GM12865 (cell line): ENCODE measurements at regions not wholly inside any gene's neighbourhood (a gene's known extent, or its start where the extent isn't known, plus 50 kb on each side); places are given as distances from the start of the nearest gene placed in this dataset.
A peak's percentile ranks its signal among the peaks of the same experiment; 100 is the strongest.

ENCODE experiments used
- DNase-seq: peaks from one replicate; pipeline ENCODE4 v3.0.0; 2010; ENCODE audit warnings: low read depth
- H3K4me3 ChIP-seq: 2 replicates; pipeline ENCODE4 v1.5.1; 2011; ENCODE audit warnings: mild to moderate bottlenecking, low read depth, low read length, control low read depth
- CTCF ChIP-seq: IDR thresholded peaks from 2 replicates; pipeline ENCODE4 v1.5.1; 2011; ENCODE audit warnings: low read length, control low read depth, low read depth, inconsistent platforms; ENCODE audit not compliant: insufficient read depth; ENCODE audit errors: missing control alignments

DNA sequence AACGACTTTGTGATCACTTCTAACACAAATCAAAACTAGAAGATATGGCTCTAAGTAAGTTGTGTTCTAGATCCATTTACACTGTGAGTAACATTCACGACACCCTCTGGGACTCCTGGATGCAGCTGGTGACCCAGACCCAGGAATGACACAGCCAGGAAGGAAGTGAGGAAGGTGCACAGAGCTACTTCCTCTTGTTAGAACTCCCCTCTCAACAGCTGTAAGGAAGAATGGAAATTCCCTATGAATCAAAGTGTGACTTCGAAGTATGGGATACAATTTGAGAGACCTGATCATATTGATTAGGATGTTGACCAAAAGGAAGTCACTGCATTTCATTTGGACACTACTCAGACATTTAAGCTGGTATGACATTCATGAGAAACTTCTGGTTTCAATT, 185.3 kb downstream of the NRIP1 start:
- H3K4me3 ChIP-seq, result no peak overlapping the region
- no peak for DNase-seq
- no peak for TF ChIP-seq CTCF

DNA sequence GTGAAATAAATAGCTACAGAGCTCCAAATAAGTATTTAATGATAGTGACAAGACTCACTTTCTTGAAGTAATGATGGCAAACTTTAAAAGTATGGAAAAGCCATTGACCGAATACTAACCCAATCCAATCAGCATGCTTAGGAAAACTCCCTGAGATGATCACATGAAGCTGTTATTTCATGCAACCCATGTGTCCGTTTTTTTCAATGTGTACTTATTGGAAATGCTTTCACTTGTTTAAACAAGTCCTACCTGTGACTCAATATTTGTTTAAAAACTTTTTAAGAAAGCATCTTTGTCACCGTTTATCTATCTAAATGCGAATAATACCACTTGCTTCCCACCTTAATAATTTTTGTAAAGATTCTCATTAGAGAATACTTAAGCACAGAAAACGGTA, 185.8 kb downstream of the NRIP1 start:
- TF ChIP-seq CTCF, result no peak
- no peak overlapping the region for H3K4me3 ChIP-seq
- DNase-seq, result no peak

DNA sequence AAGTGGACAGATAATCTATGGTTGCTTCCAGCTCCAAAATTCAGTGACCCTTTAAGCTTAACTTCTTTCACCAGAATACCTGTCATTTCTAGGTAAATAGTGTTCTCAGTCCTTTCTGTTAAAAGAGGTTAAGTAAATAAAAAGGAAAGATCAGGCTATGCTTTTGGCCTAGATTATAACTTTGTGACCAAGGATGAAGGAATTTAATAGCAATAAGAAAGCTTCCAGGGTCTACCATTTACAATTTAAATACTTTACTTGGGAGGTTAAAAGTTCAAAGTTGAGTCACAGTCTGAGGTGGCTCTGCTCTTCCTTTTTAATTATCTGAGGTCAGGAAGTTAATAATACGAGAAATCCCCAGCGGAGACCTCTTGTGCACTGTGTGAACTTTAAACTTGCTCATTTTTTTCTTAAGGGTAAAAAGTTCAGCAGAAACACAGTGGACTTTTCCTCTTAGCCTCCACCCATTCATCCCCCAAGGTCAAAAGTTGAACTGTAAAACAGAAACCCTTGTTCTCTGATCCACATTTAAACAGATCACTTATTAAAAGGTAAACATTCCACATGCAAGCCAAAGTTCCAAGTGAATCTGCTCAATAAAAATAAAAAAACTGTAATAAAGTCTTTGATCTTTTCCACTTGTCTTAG, 187.1 kb downstream of the NRIP1 start:
- TF ChIP-seq CTCF, result no peak
- H3K4me3 ChIP-seq, result no peak overlapping the region
- DNase-seq, result peak; percentile 39

DNA sequence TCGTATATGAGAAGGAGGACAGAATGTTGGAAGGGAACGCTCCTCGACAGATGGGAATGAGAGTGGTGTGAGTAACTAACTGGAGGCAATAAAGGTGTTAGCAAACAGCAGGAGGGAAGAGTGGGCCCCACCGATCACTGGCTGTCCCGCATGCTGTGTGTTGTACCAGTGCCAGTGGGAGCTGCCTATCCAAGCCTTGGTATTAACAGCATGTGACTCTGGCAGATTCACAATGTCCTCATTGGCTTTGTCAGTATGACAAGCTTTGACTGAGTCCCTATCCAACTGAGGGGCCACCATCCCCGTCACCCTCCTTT, 188.3 kb downstream of the NRIP1 start:
- no peak for TF ChIP-seq CTCF
- H3K4me3 ChIP-seq, result no peak overlapping the region
- DNase-seq, result no peak

DNA sequence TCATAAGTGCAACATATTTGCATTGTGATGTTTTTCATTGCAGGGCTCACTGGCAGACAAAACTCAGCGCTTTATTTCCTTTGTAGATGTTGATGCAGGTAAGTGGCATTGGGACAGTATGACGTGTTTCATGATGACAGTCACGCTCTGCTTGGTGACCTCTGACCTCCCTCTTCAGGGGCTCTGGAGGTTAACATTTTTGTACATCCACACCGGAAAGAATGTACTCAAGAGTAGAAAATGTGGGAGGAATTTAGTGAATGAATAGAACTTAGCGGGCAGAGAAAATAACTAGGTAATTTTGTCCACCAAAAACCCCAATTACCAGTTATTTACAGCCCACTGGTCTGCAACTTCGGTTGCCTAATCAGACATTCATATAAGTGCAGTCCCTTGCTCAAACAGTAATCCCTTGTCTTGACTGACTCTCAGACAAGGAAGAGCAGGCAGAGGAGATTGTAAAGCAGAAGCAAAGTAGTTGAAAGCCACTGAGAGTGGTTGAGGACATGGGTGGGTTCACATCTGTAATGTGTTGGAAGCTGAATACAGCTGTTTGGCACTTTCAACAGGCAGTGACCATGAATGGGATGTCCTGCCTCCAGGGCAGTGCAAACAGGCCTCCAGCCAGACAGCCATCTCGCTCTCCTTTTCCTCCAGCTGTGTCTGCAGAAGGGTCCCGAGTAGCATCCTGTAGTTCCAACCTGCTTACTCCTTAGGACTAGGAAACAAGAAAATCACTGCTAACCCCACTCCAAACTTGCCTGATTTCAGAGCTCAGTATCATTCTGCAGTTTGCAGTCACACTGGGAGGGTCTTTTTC, 188.9 kb downstream of the NRIP1 start:
- H3K4me3 ChIP-seq, result no peak overlapping the region
- peak; percentile 51 for DNase-seq
- no peak for TF ChIP-seq CTCF

GRCh38 chr21:14875186-14875585, 189.6 kb downstream of the NRIP1 start:
- H3K4me3 ChIP-seq, result no peak overlapping the region
- no peak for TF ChIP-seq CTCF
- no peak for DNase-seq
